MM.1S (cell line): ENCODE measurements at regions not wholly inside any gene's neighbourhood (a gene's known extent, or its start where the extent isn't known, plus 50 kb on each side); places are given as distances from the start of the nearest gene placed in this dataset.

ENCODE experiments used
- DNase-seq: peaks from one replicate; pipeline ENCODE4 v3.0.0-alpha.2; 2015
- H2AFZ ChIP-seq: fragments of 300-600 bp; sonication (generic); 2 replicates; pipeline ENCODE4 v1.6.0; 2016; ENCODE audit warnings: antibody characterized with exemption, low read length
- H3F3A ChIP-seq: fragments of 300-600 bp; sonication (generic); 2 replicates; pipeline ENCODE4 v1.6.1; 2016; ENCODE audit warnings: mild to moderate bottlenecking, antibody characterized with exemption, low read length, moderate library complexity, mixed read lengths; ENCODE audit not compliant: insufficient read depth
- H3K27ac ChIP-seq: fragments of 300-600 bp; sonication (generic); 2 replicates; pipeline ENCODE4 v1.5.1; 2016; ENCODE audit warnings: mild to moderate bottlenecking, low read length
- H3K27me3 ChIP-seq: fragments of 300-600 bp; sonication (generic); replicated peaks from 2 replicates; pipeline ENCODE4 v1.6.0; 2016; ENCODE audit warnings: low read length; ENCODE audit not compliant: insufficient read depth
- H3K36me3 ChIP-seq: fragments of 300-600 bp; sonication (generic); replicated peaks from 2 replicates; pipeline ENCODE4 v1.6.1; 2016; ENCODE audit warnings: mild to moderate bottlenecking, low read length, mixed read lengths; ENCODE audit not compliant: insufficient read depth
- H3K4me1 ChIP-seq: fragments of 300-600 bp; sonication (generic); 2 replicates; pipeline ENCODE4 v1.6.1; 2016; ENCODE audit warnings: low read length, mixed read lengths
- H3K4me2 ChIP-seq: fragments of 300-600 bp; sonication (generic); 2 replicates; pipeline ENCODE4 v1.6.0; 2016; ENCODE audit warnings: low read depth, low read length
- H3K4me3 ChIP-seq: fragments of 300-600 bp; sonication (generic); 2 replicates; pipeline ENCODE4 v1.5.1; 2016; ENCODE audit warnings: low read length, mixed read lengths
- H3K79me2 ChIP-seq: fragments of 300-600 bp; sonication (generic); 2 replicates; pipeline ENCODE4 v1.6.1; 2016; ENCODE audit warnings: mixed run types, low read length, mixed read lengths
- H3K9ac ChIP-seq: fragments of 300-600 bp; sonication (generic); 2 replicates; pipeline ENCODE4 v1.6.1; 2016; ENCODE audit warnings: low read length, mixed read lengths
- H3K9me2 ChIP-seq: fragments of 300-600 bp; sonication (generic); replicated peaks from 2 replicates; pipeline ENCODE4 v1.6.1; 2016; ENCODE audit warnings: mild to moderate bottlenecking, low read length, mixed read lengths; ENCODE audit not compliant: insufficient read depth
- H3K9me3 ChIP-seq: fragments of 300-600 bp; sonication (generic); replicated peaks from 2 replicates; pipeline ENCODE4 v1.6.1; 2016; ENCODE audit warnings: mild to moderate bottlenecking, low read length, mixed read lengths; ENCODE audit not compliant: insufficient read depth
- H4K20me1 ChIP-seq: fragments of 300-600 bp; sonication (generic); 2 replicates; pipeline ENCODE4 v1.6.1; 2016; ENCODE audit warnings: mild to moderate bottlenecking, low read length, moderate library complexity, mixed read lengths; ENCODE audit not compliant: insufficient read depth
- EZH2 ChIP-seq: fragments of 300-600 bp; sonication (generic); optimal IDR thresholded peaks from 2 replicates; pipeline ENCODE3; 2017; ENCODE audit warnings: low read depth, mild to moderate bottlenecking, antibody characterized with exemption, low read length, mixed read lengths
- EZH2phosphoT487 ChIP-seq: fragments of 300-600 bp; sonication (generic); IDR thresholded peaks from 2 replicates; pipeline ENCODE4 v1.6.1; 2018; ENCODE audit warnings: antibody characterized with exemption, low read length
- TF ChIP-seq, protein P1 (sequence below): fragments of 300-600 bp; sonication (generic); IDR thresholded peaks from 2 replicates; pipeline ENCODE4 v1.5.1; 2016; ENCODE audit warnings: antibody characterized with exemption, low read length, mixed read lengths

- Histone ChIP-seq H3K4me3 (no peak overlapping the region), H3K27ac (no peak overlapping the region)
Observed at GRCh38 chr12:42904683-42905418, 315.3 kb upstream of the PRICKLE1 start.

DNA sequence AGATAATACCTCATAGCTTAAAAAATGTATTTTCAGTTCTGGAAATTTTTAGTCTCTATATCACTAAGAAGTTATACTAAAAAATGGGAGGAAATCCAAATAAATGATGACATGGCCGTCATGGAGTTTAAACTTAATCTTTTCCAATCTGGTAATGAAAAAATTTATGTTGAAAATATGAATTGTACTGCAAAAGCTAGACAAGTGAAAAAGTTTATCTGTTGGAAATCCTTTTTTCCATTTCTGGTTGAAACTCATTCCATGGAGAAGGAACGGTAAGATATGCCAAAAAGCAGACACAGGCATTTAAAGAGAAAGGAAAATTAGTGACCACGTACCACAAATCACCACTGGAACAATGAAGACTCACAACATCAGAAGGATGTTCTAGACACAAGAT lies 314.2 kb upstream of the PRICKLE1 start:
- no peaks in the 10 kb centered on the region for H3K9me2 ChIP-seq
- H3K9me3 ChIP-seq: no peaks in the 10 kb centered on the region
- no peaks in the 10 kb centered on the region for H3K79me2 ChIP-seq
- no peak overlapping the region for H3K27ac ChIP-seq
- no peak overlapping the region for H3K4me2 ChIP-seq
- H2AFZ ChIP-seq: no peak overlapping the region
- H3K4me3 ChIP-seq: no peak overlapping the region
- H3K9ac ChIP-seq: no peak overlapping the region
- TF ChIP-seq EZH2: no peak
- no peak for TF ChIP-seq EZH2phosphoT487
- TF ChIP-seq, protein P1, sequence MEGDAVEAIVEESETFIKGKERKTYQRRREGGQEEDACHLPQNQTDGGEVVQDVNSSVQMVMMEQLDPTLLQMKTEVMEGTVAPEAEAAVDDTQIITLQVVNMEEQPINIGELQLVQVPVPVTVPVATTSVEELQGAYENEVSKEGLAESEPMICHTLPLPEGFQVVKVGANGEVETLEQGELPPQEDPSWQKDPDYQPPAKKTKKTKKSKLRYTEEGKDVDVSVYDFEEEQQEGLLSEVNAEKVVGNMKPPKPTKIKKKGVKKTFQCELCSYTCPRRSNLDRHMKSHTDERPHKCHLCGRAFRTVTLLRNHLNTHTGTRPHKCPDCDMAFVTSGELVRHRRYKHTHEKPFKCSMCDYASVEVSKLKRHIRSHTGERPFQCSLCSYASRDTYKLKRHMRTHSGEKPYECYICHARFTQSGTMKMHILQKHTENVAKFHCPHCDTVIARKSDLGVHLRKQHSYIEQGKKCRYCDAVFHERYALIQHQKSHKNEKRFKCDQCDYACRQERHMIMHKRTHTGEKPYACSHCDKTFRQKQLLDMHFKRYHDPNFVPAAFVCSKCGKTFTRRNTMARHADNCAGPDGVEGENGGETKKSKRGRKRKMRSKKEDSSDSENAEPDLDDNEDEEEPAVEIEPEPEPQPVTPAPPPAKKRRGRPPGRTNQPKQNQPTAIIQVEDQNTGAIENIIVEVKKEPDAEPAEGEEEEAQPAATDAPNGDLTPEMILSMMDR: no peak
- no peaks in the 10 kb centered on the region for H3F3A ChIP-seq
- no peaks in the 10 kb centered on the region for H4K20me1 ChIP-seq
- DNase-seq: no peak
- H3K27me3 ChIP-seq: no peaks in the 10 kb centered on the region
- H3K4me1 ChIP-seq: no peaks in the 10 kb centered on the region
- no peaks in the 10 kb centered on the region for H3K36me3 ChIP-seq

More at GRCh38 chr12:42904683-42905418, 315.3 kb upstream of the PRICKLE1 start:
- H3K9me3 ChIP-seq: no peaks in the 10 kb centered on the region
- no peak overlapping the region for H3K9ac ChIP-seq
- no peaks in the 10 kb centered on the region for H3F3A ChIP-seq
- no peaks in the 10 kb centered on the region for H3K27me3 ChIP-seq
- no peak overlapping the region for H2AFZ ChIP-seq
- H3K4me1 ChIP-seq: no peaks in the 10 kb centered on the region
- no peaks in the 10 kb centered on the region for H3K36me3 ChIP-seq
- H3K9me2 ChIP-seq: no peaks in the 10 kb centered on the region
- no peak overlapping the region for H3K4me2 ChIP-seq
- DNase-seq: no peak
- no peaks in the 10 kb centered on the region for H3K79me2 ChIP-seq
- TF ChIP-seq EZH2 (no peak), EZH2phosphoT487 (no peak)
- TF ChIP-seq, protein P1: no peak
- H4K20me1 ChIP-seq: no peaks in the 10 kb centered on the region

DNA sequence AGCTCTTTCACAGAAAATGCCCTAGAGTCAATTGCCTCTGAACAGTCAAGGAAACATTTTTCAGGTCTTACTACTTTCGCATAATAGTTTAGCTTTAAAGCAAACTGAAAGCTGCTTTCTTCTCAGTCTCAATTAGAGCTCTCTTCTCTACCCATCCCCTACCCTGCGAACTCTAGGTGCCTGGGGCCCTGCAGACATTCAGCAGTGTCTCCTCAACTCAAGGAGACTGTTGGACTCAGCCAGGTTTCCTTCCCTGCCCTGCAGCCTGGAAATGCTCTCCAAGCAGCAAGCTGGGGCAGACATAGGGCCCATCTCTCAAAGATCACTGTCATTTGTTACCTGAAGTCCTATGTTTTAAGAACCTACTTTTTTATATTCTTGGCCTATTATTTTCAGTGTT lies 312.5 kb upstream of the PRICKLE1 start:
- Histone ChIP-seq H3K27me3 (no peaks in the 10 kb centered on the region), H4K20me1 (no peaks in the 10 kb centered on the region), H2AFZ (no peak overlapping the region), H3K9ac (no peak overlapping the region), H3F3A (no peaks in the 10 kb centered on the region), H3K4me2 (no peak overlapping the region), H3K9me2 (no peaks in the 10 kb centered on the region), H3K79me2 (no peaks in the 10 kb centered on the region), H3K4me1 (no peaks in the 10 kb centered on the region), H3K27ac (no peak overlapping the region), H3K36me3 (no peaks in the 10 kb centered on the region), H3K9me3 (no peaks in the 10 kb centered on the region), H3K4me3 (no peak overlapping the region)
- DNase-seq: no peak
- TF ChIP-seq EZH2 (no peak), EZH2phosphoT487 (no peak)
- TF ChIP-seq, protein P1: no peak
